Ovary (tissue), 3 donors: ENCODE measurements at regions not wholly inside any gene's neighbourhood (a gene's known extent, or its start where the extent isn't known, plus 50 kb on each side); places are given as distances from the start of the nearest gene placed in this dataset.

ENCODE experiments used
- CTCF ChIP-seq, 3 donors: fragments of 450-650 bp in 2 of 3; fragments of 200-600 bp in 1 of 3; IDR thresholded peaks; one replicate each; pipeline versions ENCODE4 v1.5.1 to v1.8.0; 2016 to 2022; ENCODE audit warnings: antibody characterized with exemption in 3 of 3, mild to moderate bottlenecking in 1 of 3
- EP300 ChIP-seq: sonication (generic); formaldehyde crosslinking; IDR thresholded peaks from one replicate; pipeline ENCODE4 v1.6.1; 2017; ENCODE audit warnings: antibody characterized with exemption
- POLR2A ChIP-seq: fragments of 450-650 bp; IDR thresholded peaks from one replicate; pipeline ENCODE4 v1.6.1; 2017; ENCODE audit warnings: antibody characterized with exemption, mild to moderate bottlenecking, moderate library complexity
- donor health status: DM: no; HTN: no; CAD: no.

DNA sequence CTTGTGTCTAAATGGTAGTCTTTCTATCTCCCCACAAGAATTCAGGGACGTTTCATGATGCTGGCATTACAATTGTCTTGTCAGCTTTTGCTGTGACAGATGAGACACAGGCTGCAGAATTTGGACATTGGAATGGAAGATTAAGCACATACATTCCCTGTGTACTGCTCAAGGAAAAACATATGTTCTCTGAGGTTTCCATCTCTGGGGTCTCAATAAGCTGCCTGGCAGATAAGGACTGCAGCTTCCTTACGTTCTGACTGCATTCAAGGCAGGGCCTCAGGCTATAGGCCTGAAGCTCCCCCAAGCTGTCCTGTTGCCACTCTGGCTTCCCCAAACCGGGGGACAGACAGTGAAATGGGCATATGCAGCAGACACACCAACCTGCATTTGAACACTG, 91.3 kb upstream of the KL start:
- TF ChIP-seq CTCF (IDR thresholded peaks at IDR 0.05): no peak
- TF ChIP-seq POLR2A: no peak
- no peak for TF ChIP-seq EP300
